PC-9 (cell line): ENCODE measurements at regions not wholly inside any gene's neighbourhood (a gene's known extent, or its start where the extent isn't known, plus 50 kb on each side); places are given as distances from the start of the nearest gene placed in this dataset.

Experiments used
- EZH2 ChIP-seq: fragments of 200-600 bp; sonication (generic); IDR thresholded peaks from 2 replicates; pipeline ENCODE4 v1.8.0; 2017; ENCODE audit warnings: antibody characterized with exemption, low read depth
- TF ChIP-seq, protein P1 (sequence below): fragments of 200-600 bp; sonication (generic); conservative IDR thresholded peaks from 2 replicates; pipeline ENCODE4 v1.6.1; 2017; ENCODE audit warnings: mixed run types, antibody characterized with exemption, mild to moderate bottlenecking, moderate library complexity

DNA sequence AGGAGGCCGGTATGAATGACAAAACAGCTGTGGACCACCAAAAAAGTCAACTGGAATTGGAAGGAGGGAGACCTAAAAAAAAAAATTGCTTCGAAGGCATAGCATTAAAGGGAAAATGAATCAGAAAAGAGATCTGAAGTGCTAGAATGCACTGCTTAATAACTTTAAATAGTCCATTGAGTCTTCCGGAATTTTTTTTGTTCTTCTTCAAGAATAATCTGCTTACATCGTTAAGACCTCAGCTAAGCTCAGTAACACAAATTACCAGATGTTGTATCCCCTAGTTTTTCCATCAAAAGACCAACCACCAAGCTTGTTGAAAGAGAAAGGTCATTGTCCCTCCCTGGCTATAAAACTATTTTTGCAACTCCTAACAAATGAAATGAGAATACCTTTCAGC, 560.5 kb downstream of the NR2F2 start:
- TF ChIP-seq, protein P1, sequence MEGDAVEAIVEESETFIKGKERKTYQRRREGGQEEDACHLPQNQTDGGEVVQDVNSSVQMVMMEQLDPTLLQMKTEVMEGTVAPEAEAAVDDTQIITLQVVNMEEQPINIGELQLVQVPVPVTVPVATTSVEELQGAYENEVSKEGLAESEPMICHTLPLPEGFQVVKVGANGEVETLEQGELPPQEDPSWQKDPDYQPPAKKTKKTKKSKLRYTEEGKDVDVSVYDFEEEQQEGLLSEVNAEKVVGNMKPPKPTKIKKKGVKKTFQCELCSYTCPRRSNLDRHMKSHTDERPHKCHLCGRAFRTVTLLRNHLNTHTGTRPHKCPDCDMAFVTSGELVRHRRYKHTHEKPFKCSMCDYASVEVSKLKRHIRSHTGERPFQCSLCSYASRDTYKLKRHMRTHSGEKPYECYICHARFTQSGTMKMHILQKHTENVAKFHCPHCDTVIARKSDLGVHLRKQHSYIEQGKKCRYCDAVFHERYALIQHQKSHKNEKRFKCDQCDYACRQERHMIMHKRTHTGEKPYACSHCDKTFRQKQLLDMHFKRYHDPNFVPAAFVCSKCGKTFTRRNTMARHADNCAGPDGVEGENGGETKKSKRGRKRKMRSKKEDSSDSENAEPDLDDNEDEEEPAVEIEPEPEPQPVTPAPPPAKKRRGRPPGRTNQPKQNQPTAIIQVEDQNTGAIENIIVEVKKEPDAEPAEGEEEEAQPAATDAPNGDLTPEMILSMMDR, result no peak
- no peak for TF ChIP-seq EZH2
